Esophagus squamous epithelium (tissue), 4 donors: ENCODE measurements at regions not wholly inside any gene's neighbourhood (a gene's known extent, or its start where the extent isn't known, plus 50 kb on each side); places are given as distances from the start of the nearest gene placed in this dataset.
"Not testable (repeated sequence)": the region's sequence is repeated elsewhere in the genome, so short reads cannot be mapped to it uniquely, and the experiment has no call there.

Experiments
- POLR2A ChIP-seq, 4 donors: fragments of 450-650 bp; IDR thresholded peaks; one replicate each; pipeline ENCODE4 v1.6.1; 2017; ENCODE audit warnings: antibody characterized with exemption in 4 of 4, mild to moderate bottlenecking in 4 of 4, moderate library complexity in 3 of 4
- TF ChIP-seq, protein P1 (sequence below), 6 experiments: fragments of 450-650 bp in 4 of 6; fragments of 200-600 bp in 2 of 6; sonication (generic) in 2 of 6; IDR thresholded peaks; one replicate each; pipeline ENCODE4 v1.5.1; 2016 to 2019; ENCODE audit warnings: antibody characterized with exemption in 6 of 6, mild to moderate bottlenecking in 4 of 6, moderate library complexity in 4 of 6

DNA sequence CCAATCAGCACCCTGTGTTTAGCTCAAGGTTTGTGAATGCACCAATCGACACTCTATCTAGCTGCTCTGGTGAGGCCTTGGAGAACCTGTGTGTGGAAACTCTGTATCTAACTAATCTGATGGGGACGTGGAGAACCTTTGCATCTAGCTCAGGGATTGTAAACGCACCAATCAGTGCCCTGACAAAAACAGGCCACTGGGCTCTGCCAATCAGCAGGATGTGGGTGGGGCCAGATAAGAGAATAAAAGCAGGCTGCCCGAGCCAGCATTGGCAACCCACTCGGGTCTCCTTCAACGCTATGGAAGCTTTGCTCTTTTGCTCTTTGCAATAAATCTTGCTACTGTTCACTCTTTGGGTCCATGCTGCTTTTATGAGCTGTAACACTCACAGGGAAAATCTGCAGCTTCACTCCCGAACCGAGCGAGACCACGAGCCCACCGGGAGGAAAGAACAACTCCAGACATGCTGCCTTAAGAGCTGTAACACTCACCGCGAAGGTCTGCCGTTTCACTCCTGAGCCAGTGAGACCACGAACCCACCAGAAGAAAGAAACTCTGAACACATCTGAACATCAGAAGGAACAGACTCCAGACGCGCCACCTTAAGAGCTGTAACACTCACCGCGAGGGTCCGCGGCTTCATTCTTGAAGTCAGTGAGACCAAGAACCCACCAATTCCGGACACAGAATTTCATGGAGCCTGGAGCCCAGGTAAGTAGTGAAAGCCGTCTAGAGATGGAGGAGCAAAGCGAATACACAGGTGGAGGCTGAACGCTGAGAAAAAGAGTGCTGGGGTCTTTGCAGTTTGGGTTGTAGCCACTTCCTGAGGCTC, 92.8 kb downstream of the ANKRD10 start:
- TF ChIP-seq, protein P1, sequence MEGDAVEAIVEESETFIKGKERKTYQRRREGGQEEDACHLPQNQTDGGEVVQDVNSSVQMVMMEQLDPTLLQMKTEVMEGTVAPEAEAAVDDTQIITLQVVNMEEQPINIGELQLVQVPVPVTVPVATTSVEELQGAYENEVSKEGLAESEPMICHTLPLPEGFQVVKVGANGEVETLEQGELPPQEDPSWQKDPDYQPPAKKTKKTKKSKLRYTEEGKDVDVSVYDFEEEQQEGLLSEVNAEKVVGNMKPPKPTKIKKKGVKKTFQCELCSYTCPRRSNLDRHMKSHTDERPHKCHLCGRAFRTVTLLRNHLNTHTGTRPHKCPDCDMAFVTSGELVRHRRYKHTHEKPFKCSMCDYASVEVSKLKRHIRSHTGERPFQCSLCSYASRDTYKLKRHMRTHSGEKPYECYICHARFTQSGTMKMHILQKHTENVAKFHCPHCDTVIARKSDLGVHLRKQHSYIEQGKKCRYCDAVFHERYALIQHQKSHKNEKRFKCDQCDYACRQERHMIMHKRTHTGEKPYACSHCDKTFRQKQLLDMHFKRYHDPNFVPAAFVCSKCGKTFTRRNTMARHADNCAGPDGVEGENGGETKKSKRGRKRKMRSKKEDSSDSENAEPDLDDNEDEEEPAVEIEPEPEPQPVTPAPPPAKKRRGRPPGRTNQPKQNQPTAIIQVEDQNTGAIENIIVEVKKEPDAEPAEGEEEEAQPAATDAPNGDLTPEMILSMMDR (IDR thresholded peaks at IDR 0.05) = not testable (repeated sequence)
- not testable (repeated sequence) for TF ChIP-seq POLR2A (IDR thresholded peaks at IDR 0.05)
